Esophagus squamous epithelium (tissue), 5 donors: ENCODE measurements at regions not wholly inside any gene's neighbourhood (a gene's known extent, or its start where the extent isn't known, plus 50 kb on each side); places are given as distances from the start of the nearest gene placed in this dataset.

Experiments
- DNase-seq: peaks from one replicate; lab custom pipeline; 2025; lab: John Stamatoyannopoulos, UW
- H3K27ac ChIP-seq, 4 donors: fragments of 200-600 bp; sonication (generic); one replicate each; pipeline ENCODE4 v1.5.1; 2016 to 2019; ENCODE audit warnings: mild to moderate bottlenecking in 1 of 4
- H3K27me3 ChIP-seq, 4 donors: fragments of 200-600 bp; sonication (generic); 1 replicate in 3 of 4; 2 replicates in 1 of 4; pipeline versions ENCODE4 v1.5.1 to v1.6.0; 2017 to 2021; ENCODE audit warnings: antibody characterized with exemption in 1 of 4
- H3K36me3 ChIP-seq, 3 donors: fragments of 200-600 bp; sonication (generic); one replicate each; pipeline ENCODE4 v1.5.1; 2016 to 2019
- H3K4me1 ChIP-seq, 3 donors: fragments of 200-600 bp; sonication (generic); one replicate each; pipeline ENCODE4 v1.5.1; 2017 to 2019
- H3K4me3 ChIP-seq, 4 donors: fragments of 200-600 bp; sonication (generic); 1 replicate in 3 of 4; 2 replicates in 1 of 4; pipeline ENCODE4 v1.5.1; 2016 to 2019; ENCODE audit warnings: mild to moderate bottlenecking in 2 of 4, moderate library complexity in 1 of 4
- H3K9me3 ChIP-seq, 3 donors: fragments of 200-600 bp; sonication (generic); one replicate each; pipeline ENCODE4 v1.5.1; 2016 to 2019
- POLR2A ChIP-seq, 4 donors: fragments of 450-650 bp; IDR thresholded peaks; one replicate each; pipeline ENCODE4 v1.6.1; 2017; ENCODE audit warnings: antibody characterized with exemption in 4 of 4, mild to moderate bottlenecking in 4 of 4, moderate library complexity in 3 of 4
- WGBS, 2 donors: methylation state at CpG; one replicate each; pipeline ENCODE4 v1.1.5; 2018; 5-methylcytosine and 5-hydroxymethylcytosine counted together
- intact Hi-C: fragments of 100-400 bp; cut with DNase I; formaldehyde crosslinking; loops from one replicate; pipeline ENCODE4 v1.15.0; 2022
- TF ChIP-seq, protein P1 (sequence below), 6 experiments: fragments of 450-650 bp in 4 of 6; fragments of 200-600 bp in 2 of 6; sonication (generic) in 2 of 6; IDR thresholded peaks; one replicate each; pipeline ENCODE4 v1.5.1; 2016 to 2019; ENCODE audit warnings: antibody characterized with exemption in 6 of 6, mild to moderate bottlenecking in 4 of 6, moderate library complexity in 4 of 6
- donor health status: DM: yes; HTN: yes; CAD: no.

DNA sequence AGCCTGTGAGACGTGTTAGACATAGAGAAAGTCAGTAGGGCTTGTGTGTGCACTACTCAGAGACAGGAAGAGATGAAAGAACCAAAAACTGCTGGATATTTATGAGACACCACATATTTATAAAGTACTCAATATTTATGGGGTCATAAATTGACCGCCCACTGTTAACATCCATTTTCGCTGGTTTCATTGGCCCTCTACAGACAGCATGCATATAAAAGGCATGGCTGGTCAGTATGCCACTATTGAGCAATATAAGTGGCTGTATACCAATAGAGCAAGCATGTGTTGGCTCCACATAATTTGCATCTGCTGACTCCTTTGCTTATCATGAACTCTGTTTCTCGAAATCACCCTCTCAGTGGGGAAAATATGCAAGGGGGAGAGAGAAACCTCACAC lies 110.3 kb upstream of the BTN3A2 start:
- 87 to 89% methylated on average over 4 of the region's 4 CpGs for WGBS, 2 donors
- peaks cover 0 to 56% (median 0%) of the 10 kb centered on the region in 4 donors for H3K27me3 ChIP-seq
- no peak for DNase-seq

DNA sequence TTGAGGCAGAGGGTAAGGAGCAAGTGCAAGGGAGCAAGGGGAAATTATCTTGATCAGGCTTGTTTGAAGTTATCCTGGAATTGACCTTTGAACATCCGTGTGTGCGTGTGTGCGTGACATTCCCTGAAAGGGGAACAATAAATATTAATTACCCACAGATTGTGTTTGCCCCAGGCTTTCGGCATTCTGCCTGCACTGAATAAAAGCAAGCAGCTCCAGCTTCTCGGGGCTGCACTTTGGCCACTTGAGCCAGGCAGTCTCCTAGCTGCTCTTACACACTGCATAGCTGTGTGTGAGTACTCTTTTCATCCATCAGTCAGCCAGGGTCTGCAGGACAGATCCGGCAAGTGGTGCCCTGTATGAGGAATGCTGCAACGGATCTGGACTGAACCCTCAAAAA lies 107.7 kb upstream of the BTN3A2 start:
- intact Hi-C loops: no loop called here
- H3K27me3 ChIP-seq: peaks cover 0 to 36% (median 0%) of the 10 kb centered on the region in 4 donors
- 38 to 57% methylated on average over 5 to 7 of the region's 7 CpGs for WGBS, 2 donors
- H3K27ac ChIP-seq: no peak overlapping the region
- H3K4me3 ChIP-seq: no peak overlapping the region
- peaks cover 0 to 35% (median 0%) of the 10 kb centered on the region in 3 donors for H3K4me1 ChIP-seq
- DNase-seq: no peak
- no peaks in the 10 kb centered on the region for H3K9me3 ChIP-seq
- H3K36me3 ChIP-seq: no peaks in the 10 kb centered on the region
- no peak for TF ChIP-seq POLR2A (IDR thresholded peaks at IDR 0.05)
- TF ChIP-seq, protein P1, sequence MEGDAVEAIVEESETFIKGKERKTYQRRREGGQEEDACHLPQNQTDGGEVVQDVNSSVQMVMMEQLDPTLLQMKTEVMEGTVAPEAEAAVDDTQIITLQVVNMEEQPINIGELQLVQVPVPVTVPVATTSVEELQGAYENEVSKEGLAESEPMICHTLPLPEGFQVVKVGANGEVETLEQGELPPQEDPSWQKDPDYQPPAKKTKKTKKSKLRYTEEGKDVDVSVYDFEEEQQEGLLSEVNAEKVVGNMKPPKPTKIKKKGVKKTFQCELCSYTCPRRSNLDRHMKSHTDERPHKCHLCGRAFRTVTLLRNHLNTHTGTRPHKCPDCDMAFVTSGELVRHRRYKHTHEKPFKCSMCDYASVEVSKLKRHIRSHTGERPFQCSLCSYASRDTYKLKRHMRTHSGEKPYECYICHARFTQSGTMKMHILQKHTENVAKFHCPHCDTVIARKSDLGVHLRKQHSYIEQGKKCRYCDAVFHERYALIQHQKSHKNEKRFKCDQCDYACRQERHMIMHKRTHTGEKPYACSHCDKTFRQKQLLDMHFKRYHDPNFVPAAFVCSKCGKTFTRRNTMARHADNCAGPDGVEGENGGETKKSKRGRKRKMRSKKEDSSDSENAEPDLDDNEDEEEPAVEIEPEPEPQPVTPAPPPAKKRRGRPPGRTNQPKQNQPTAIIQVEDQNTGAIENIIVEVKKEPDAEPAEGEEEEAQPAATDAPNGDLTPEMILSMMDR (IDR thresholded peaks at IDR 0.05): no peak

More for the DNA sequence above, 110.3 kb upstream of the BTN3A2 start:
- H3K36me3 ChIP-seq: no peaks in the 10 kb centered on the region
- H3K27ac ChIP-seq: no peak overlapping the region
- no peak for TF ChIP-seq POLR2A (IDR thresholded peaks at IDR 0.05)
- TF ChIP-seq, protein P1 (IDR thresholded peaks at IDR 0.05): no peak
- intact Hi-C loops: no loop called here
- no peak overlapping the region for H3K4me3 ChIP-seq
- no peaks in the 10 kb centered on the region for H3K9me3 ChIP-seq
- H3K4me1 ChIP-seq: peaks cover 0 to 52% (median 0%) of the 10 kb centered on the region in 3 donors

DNA sequence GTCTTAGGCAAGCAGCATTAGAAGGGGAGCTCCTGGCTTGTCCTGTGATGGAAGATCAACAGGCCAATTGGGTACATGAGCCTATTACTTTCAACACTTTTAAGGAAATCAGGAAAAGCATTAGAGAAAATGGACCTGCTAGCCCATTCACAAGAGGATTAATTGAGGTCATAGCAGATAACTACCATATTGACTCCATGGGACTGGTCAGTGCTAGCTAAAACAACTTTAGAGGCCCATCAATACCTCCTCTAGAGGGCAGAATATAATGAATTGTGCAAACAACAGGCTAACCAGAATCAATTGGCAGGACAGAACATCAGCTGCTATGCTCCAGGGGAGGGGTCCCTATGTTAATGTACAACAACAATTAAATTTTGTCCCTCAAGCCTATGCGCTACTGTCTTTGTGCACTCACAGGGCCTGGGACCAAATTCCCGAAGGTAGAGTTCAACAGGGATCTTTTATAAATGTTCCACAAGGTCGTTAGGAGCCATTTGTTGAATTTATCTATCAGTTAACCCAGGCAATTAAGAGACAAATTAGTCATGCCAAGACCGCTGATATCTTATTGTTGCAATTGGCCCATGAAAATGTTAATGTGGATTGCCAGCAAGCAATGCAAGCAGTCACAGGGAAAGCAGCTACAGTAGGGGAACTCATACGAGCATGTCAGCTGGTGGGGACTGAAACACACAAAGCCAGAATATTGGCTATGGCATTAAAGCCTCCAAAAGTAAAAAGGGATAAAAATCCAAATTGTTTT lies 106.6 kb upstream of the BTN3A2 start:
- TF ChIP-seq POLR2A (IDR thresholded peaks at IDR 0.05): no peak
- TF ChIP-seq, protein P1 (IDR thresholded peaks at IDR 0.05): no peak
- Histone ChIP-seq H3K4me3 (no peak overlapping the region), H3K27me3 (peaks cover 0 to 25% (median 0%) of the 10 kb centered on the region in 4 donors), H3K36me3 (no peaks in the 10 kb centered on the region), H3K27ac (no peak overlapping the region), H3K4me1 (peaks cover 0 to 23% (median 0%) of the 10 kb centered on the region in 3 donors), H3K9me3 (no peaks in the 10 kb centered on the region)
- 72 to 88% methylated on average over 5 of the region's 5 CpGs for WGBS, 2 donors
- intact Hi-C loops: no loop called here
- no peak for DNase-seq

DNA sequence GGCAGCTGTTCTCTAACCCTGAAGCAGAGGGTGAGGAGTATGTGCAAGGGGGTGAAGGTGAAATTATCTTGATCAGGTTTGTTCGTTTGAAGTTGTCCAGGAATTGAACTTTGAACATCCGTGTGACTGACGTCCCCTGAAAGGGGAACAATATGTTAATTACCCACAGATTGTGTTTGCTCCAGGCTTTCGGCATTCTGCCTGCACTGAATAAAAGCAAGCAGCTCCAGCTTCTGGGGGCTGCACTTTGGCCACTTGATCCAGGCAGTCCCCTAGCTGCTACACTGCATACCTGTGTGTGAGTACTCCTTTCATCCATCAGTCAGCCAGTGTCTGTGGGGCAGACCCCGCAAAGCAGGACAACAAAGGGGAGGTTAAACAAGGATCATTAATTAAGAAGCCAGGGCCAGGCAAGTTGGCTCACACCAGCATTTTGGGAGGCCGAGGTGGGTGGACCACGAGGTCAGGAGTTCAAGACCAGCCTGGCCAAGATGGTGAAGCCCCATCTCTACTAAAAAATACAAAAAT lies 104.8 kb upstream of the BTN3A2 start:
- Histone ChIP-seq H3K9me3 (no peaks in the 10 kb centered on the region), H3K4me1 (peaks cover 0 to 12% (median 0%) of the 10 kb centered on the region in 3 donors), H3K36me3 (no peaks in the 10 kb centered on the region), H3K4me3 (no peak overlapping the region), H3K27me3 (peaks cover 0 to 15% (median 0%) of the 10 kb centered on the region in 4 donors), H3K27ac (no peak overlapping the region)
- intact Hi-C loops: no loop called here
- TF ChIP-seq, protein P1 (IDR thresholded peaks at IDR 0.05): no peak
- TF ChIP-seq POLR2A (IDR thresholded peaks at IDR 0.05): no peak
- no peak for DNase-seq
- 77 to 92% methylated on average over 6 of the region's 7 CpGs for WGBS, 2 donors
